Activated T-cell treated with anti-CD3 and anti-CD28 coated beads, Interleukin-2, amount 50 U/mL, for 48 hours (primary cell): ENCODE measurements at regions not wholly inside any gene's neighbourhood (a gene's known extent, or its start where the extent isn't known, plus 50 kb on each side); places are given as distances from the start of the nearest gene placed in this dataset.
"Not testable (repeated sequence)": the region's sequence is repeated elsewhere in the genome, so short reads cannot be mapped to it uniquely, and the experiment has no call there.

Experiments
- DNase-seq, 2 experiments: peaks; one replicate each; pipeline ENCODE4 v3.0.0-alpha.2; 2020

- DNase-seq, result no peak
These were observed 737.9 kb upstream of the SALL3 start for GRCh38 chr18:78241535-78242253.

GRCh38 chr18:78242254-78242643 is 737.4 kb upstream of the SALL3 start:
- DNase-seq, result no peak

- DNase-seq, result no peak
These were observed 736.8 kb upstream of the SALL3 start for GRCh38 chr18:78242806-78243205.

- DNase-seq, result no peak
These were observed 734.8 kb upstream of the SALL3 start for GRCh38 chr18:78244779-78245178.

- DNase-seq, result no peak
These were observed 734.2 kb upstream of the SALL3 start for GRCh38 chr18:78245451-78245850.

GRCh38 chr18:78246050-78246449 is 733.6 kb upstream of the SALL3 start:
- DNase-seq, result no peak

- DNase-seq, result no peak
These were observed 733.0 kb upstream of the SALL3 start for GRCh38 chr18:78246588-78246987.

- DNase-seq, result no peak
These were observed 731.9 kb upstream of the SALL3 start for GRCh38 chr18:78247615-78248289.

GRCh38 chr18:78255013-78255412 is 724.6 kb upstream of the SALL3 start:
- no peak for DNase-seq

GRCh38 chr18:78268226-78268988 is 711.2 kb upstream of the SALL3 start:
- no peak for DNase-seq

- DNase-seq, result no peak
These were observed 707.8 kb upstream of the SALL3 start for GRCh38 chr18:78271790-78272189.

GRCh38 chr18:78273876-78274275 is 705.7 kb upstream of the SALL3 start:
- no peak for DNase-seq

GRCh38 chr18:78283425-78283824 is 696.2 kb upstream of the SALL3 start:
- not testable (repeated sequence) for DNase-seq

GRCh38 chr18:78292618-78293380 is 686.8 kb upstream of the SALL3 start:
- no peak for DNase-seq

GRCh38 chr18:78293540-78293939 is 686.1 kb upstream of the SALL3 start:
- no peak for DNase-seq

- no peak for DNase-seq
These were observed 685.6 kb upstream of the SALL3 start for GRCh38 chr18:78293940-78294541.

- DNase-seq, result no peak
These were observed 684.4 kb upstream of the SALL3 start for GRCh38 chr18:78295262-78295661.

GRCh38 chr18:78296166-78296565 is 683.5 kb upstream of the SALL3 start:
- no peak for DNase-seq

GRCh38 chr18:78297048-78297447 is 682.6 kb upstream of the SALL3 start:
- no peak for DNase-seq

GRCh38 chr18:78303519-78304191 is 676.0 kb upstream of the SALL3 start:
- no peak for DNase-seq

GRCh38 chr18:78304192-78305164 is 675.1 kb upstream of the SALL3 start:
- no peak for DNase-seq
